ENCODE measurements at regions not wholly inside any gene's neighbourhood (a gene's known extent, or its start where the extent isn't known, plus 50 kb on each side); places are given as distances from the start of the nearest gene placed in this dataset.

DNA sequence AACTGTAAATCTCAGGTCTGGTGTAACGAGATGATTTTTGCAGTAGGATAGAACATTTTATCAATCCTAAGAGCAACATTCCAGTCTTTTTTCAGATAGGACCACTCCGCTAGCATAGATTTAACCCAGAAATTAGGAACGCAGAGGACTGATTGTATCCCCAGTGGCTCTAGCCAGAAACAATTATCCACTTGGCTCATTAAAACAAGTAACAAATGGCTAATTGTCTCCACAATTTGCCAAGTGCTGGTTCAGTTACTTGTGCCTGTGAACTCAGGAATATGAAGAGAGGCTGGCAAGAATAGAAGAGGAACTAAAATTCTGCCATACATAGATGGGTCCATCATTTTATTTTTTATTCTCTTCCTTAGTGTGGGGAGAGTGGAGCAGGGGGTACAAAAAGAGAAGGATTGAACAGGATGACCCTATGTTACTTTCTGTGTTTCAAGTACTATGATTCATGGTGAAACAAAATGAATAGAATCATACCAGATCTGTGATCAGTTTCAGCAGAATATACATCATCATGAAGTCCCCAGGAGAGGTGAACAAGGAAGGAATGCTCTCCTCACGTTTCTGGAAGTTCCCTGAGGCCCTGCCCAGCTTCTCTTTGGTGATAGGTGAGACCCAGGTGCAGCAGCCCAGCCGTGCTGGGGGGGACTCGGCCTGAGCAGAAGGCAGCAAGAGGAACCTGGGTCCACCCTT is 121.6 kb downstream of the ARL4C start:
- TF ChIP-seq, protein P1, sequence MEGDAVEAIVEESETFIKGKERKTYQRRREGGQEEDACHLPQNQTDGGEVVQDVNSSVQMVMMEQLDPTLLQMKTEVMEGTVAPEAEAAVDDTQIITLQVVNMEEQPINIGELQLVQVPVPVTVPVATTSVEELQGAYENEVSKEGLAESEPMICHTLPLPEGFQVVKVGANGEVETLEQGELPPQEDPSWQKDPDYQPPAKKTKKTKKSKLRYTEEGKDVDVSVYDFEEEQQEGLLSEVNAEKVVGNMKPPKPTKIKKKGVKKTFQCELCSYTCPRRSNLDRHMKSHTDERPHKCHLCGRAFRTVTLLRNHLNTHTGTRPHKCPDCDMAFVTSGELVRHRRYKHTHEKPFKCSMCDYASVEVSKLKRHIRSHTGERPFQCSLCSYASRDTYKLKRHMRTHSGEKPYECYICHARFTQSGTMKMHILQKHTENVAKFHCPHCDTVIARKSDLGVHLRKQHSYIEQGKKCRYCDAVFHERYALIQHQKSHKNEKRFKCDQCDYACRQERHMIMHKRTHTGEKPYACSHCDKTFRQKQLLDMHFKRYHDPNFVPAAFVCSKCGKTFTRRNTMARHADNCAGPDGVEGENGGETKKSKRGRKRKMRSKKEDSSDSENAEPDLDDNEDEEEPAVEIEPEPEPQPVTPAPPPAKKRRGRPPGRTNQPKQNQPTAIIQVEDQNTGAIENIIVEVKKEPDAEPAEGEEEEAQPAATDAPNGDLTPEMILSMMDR (IDR thresholded peaks at IDR 0.05), result no peak
- no peak for TF ChIP-seq POLR2A (IDR thresholded peaks at IDR 0.05)
